ENCODE measurements at regions not wholly inside any gene's neighbourhood (a gene's known extent, or its start where the extent isn't known, plus 50 kb on each side); places are given as distances from the start of the nearest gene placed in this dataset.

GRCh38 chr6:114764866-114765265 lies 422.0 kb upstream of the HS3ST5 start:
- no peak for TF ChIP-seq EP300 (IDR thresholded peaks at IDR 0.05)
- no peak for TF ChIP-seq CTCF (IDR thresholded peaks at IDR 0.05)
- no peak for TF ChIP-seq POLR2A (IDR thresholded peaks at IDR 0.05)
- TF ChIP-seq POLR2AphosphoS5 (IDR thresholded peaks at IDR 0.05), result no peak
